Fibroblast of lung (primary cell): ENCODE measurements at regions not wholly inside any gene's neighbourhood (a gene's known extent, or its start where the extent isn't known, plus 50 kb on each side); places are given as distances from the start of the nearest gene placed in this dataset.

Experiments used
- DNase-seq, 2 donors: peaks; one replicate each; pipeline versions ENCODE4 v3.0.0 to v3.0.0-alpha.2; 2010; ENCODE audit warnings: low read depth in 2 of 2
- H2AFZ ChIP-seq: 2 replicates; pipeline ENCODE4 v1.5.1; 2012; ENCODE audit warnings: low read length, control low read depth, inconsistent platforms
- H3K27ac ChIP-seq: 2 replicates; pipeline ENCODE4 v1.5.1; 2011; ENCODE audit warnings: low read length, control low read depth; ENCODE audit not compliant: insufficient read depth
- H3K27me3 ChIP-seq: 2 replicates; pipeline ENCODE4 v1.5.1; 2011; ENCODE audit warnings: mild to moderate bottlenecking, low read length; ENCODE audit not compliant: control insufficient read depth, insufficient read depth
- H3K36me3 ChIP-seq: 2 replicates; pipeline ENCODE4 v1.5.1; 2011; ENCODE audit warnings: low read length; ENCODE audit not compliant: control insufficient read depth, insufficient read depth
- H3K4me1 ChIP-seq: 2 replicates; pipeline ENCODE4 v1.5.1; 2011; ENCODE audit warnings: low read length; ENCODE audit not compliant: control insufficient read depth, insufficient read depth; ENCODE audit errors: extremely low read depth
- H3K4me2 ChIP-seq: 2 replicates; pipeline ENCODE4 v1.5.1; 2011; ENCODE audit warnings: low read length, control low read depth; ENCODE audit not compliant: insufficient read depth; ENCODE audit errors: extremely low read depth
- H3K4me3 ChIP-seq, 4 experiments: fragments of 200-600 bp in 1 of 4; sonication (generic) in 1 of 4; replicated peaks in 1 of 4; 2 replicates each; pipeline ENCODE4 v1.5.1; 2011 to 2016; ENCODE audit warnings: low read length in 4 of 4, low read depth in 3 of 4, mild to moderate bottlenecking in 3 of 4, control low read depth in 2 of 4, inconsistent platforms in 1 of 4, mixed read lengths in 1 of 4; ENCODE audit not compliant: insufficient read depth in 1 of 4; ENCODE audit errors: control extremely low read depth in 1 of 4
- H3K79me2 ChIP-seq: 2 replicates; pipeline ENCODE4 v1.5.1; 2012; ENCODE audit warnings: mild to moderate bottlenecking, low read length, inconsistent platforms; ENCODE audit not compliant: control insufficient read depth, insufficient read depth
- H3K9ac ChIP-seq: 2 replicates; pipeline ENCODE4 v1.5.1; 2011; ENCODE audit warnings: mild to moderate bottlenecking, low read length, control low read depth; ENCODE audit not compliant: insufficient read depth
- H3K9me3 ChIP-seq: 2 replicates; pipeline ENCODE4 v1.5.1; 2012; ENCODE audit warnings: low read depth, low read length; ENCODE audit not compliant: control insufficient read depth, insufficient read depth
- H4K20me1 ChIP-seq: 2 replicates; pipeline ENCODE4 v1.5.1; 2011; ENCODE audit warnings: low read length; ENCODE audit not compliant: control insufficient read depth, insufficient read depth; ENCODE audit errors: extremely low read depth
- EZH2 ChIP-seq: IDR thresholded peaks from 2 replicates; pipeline ENCODE4 v1.5.1; 2012; ENCODE audit warnings: low read length, control low read depth, mild to moderate bottlenecking; ENCODE audit errors: missing control alignments
- TF ChIP-seq, protein P1 (sequence below), 2 donors: IDR thresholded peaks in 1 of 2; conservative IDR thresholded peaks in 1 of 2; 1 replicate in 1 of 2; 2 replicates in 1 of 2; pipeline ENCODE4 v1.5.1; 2011 to 2012; ENCODE audit warnings: low read length in 2 of 2, control low read depth in 1 of 2, inconsistent platforms in 1 of 2, low read depth in 1 of 2, mild to moderate bottlenecking in 1 of 2

DNA sequence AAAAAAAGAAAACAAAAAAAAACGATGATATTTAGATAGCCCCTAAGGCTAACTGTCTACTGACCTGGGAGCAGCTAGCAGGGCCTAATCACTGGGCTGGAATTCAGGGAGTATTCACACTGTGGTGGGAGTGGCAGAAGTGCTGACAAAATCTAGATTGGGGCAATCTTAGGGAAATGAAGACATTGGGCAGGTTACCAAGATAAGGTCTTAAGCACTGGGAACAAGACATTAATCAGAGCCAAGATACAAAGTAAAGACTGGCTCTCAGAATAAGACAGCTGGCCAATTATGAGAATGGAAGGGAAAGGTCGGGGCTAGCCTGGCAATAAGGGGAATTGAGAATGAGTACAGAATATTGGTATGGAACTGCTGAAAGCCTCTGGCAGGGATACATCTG, 100.2 kb upstream of the GRIA3 start:
- peak in 1 of 2 donors; percentile 69 for DNase-seq
- H3K36me3 ChIP-seq: no peaks in the 10 kb centered on the region
- H3K4me1 ChIP-seq: no peaks in the 10 kb centered on the region
- no peak overlapping the region for H3K9ac ChIP-seq
- no peaks in the 10 kb centered on the region for H3K27me3 ChIP-seq
- no peak overlapping the region for H2AFZ ChIP-seq
- no peaks in the 10 kb centered on the region for H3K9me3 ChIP-seq
- no peaks in the 10 kb centered on the region for H3K79me2 ChIP-seq
- no peak overlapping the region for H3K4me3 ChIP-seq
- no peak overlapping the region for H3K27ac ChIP-seq
- no peaks in the 10 kb centered on the region for H4K20me1 ChIP-seq
- H3K4me2 ChIP-seq: no peak overlapping the region
- TF ChIP-seq, protein P1, sequence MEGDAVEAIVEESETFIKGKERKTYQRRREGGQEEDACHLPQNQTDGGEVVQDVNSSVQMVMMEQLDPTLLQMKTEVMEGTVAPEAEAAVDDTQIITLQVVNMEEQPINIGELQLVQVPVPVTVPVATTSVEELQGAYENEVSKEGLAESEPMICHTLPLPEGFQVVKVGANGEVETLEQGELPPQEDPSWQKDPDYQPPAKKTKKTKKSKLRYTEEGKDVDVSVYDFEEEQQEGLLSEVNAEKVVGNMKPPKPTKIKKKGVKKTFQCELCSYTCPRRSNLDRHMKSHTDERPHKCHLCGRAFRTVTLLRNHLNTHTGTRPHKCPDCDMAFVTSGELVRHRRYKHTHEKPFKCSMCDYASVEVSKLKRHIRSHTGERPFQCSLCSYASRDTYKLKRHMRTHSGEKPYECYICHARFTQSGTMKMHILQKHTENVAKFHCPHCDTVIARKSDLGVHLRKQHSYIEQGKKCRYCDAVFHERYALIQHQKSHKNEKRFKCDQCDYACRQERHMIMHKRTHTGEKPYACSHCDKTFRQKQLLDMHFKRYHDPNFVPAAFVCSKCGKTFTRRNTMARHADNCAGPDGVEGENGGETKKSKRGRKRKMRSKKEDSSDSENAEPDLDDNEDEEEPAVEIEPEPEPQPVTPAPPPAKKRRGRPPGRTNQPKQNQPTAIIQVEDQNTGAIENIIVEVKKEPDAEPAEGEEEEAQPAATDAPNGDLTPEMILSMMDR (conservative IDR thresholded peaks at IDR 0.05 in 1 of 2, IDR thresholded peaks at IDR 0.05 in 1 of 2; ENCODE audit: low read depth in 1 of 2, low read length in 2 of 2): no peak
- no peak for TF ChIP-seq EZH2

DNA sequence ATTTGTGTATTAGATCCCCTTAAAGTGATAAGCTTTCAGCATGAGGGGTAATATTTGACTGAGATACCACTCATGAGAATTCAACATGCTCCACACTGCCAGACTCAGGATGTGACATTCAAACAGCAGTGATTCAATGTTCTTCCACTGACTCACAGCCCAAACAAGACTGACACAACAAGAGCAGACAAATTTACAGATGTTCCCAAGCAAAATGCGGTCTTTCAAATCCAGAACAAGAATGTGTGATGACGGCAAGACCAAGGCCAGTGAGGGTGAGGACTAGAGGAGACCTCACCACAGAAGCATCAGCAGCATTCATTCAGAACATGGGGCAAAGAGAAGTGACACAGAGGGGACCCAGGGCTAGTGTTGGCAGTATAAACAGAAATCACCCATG, 99.3 kb upstream of the GRIA3 start:
- TF ChIP-seq, protein P1 (conservative IDR thresholded peaks at IDR 0.05 in 1 of 2, IDR thresholded peaks at IDR 0.05 in 1 of 2; ENCODE audit: low read depth in 1 of 2, low read length in 2 of 2): no peak
- no peak for TF ChIP-seq EZH2
- Histone ChIP-seq H4K20me1 (no peaks in the 10 kb centered on the region), H3K27ac (no peak overlapping the region), H3K4me2 (no peak overlapping the region), H3K79me2 (no peaks in the 10 kb centered on the region), H3K9me3 (no peaks in the 10 kb centered on the region), H3K4me1 (no peaks in the 10 kb centered on the region), H3K4me3 (no peak overlapping the region), H2AFZ (no peak overlapping the region), H3K9ac (no peak overlapping the region), H3K27me3 (no peaks in the 10 kb centered on the region), H3K36me3 (no peaks in the 10 kb centered on the region)
- peak in 1 of 2 donors; percentile 89 for DNase-seq

DNA sequence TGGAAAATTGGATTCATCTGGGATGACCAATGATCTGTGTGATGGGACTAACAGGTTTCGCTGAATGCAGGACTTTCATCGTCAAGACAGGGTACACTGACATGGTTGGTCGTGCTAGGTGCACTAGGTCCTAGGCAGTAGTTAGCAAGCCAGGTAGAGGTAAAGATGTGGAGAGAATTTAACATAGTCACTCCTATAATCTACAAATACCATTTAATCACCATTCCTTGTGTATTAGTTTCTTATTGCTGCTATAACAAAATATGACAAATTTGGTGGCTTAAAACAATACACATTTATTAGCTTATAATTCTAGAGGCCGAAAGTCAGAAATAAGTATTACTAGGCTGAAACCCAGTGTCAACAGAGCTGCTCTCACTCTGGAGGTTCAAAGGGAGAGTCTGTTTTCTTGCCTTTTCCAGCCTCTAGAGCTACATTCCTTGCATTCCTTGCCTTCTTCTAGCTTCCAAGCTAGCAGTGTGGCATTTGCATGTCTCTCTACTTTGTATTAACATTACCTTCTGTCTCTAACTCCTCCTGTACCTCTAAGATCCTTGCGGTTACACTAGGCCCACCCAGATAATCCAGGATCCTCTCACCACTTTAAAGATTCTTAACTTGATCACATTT, 98.7 kb upstream of the GRIA3 start:
- DNase-seq: peak in 1 of 2 donors; percentile 46
- Histone ChIP-seq H3K79me2 (no peaks in the 10 kb centered on the region), H3K9me3 (no peaks in the 10 kb centered on the region), H3K27me3 (no peaks in the 10 kb centered on the region), H4K20me1 (no peaks in the 10 kb centered on the region), H3K4me3 (no peak overlapping the region), H3K9ac (no peak overlapping the region), H3K4me2 (no peak overlapping the region), H3K27ac (no peak overlapping the region), H3K36me3 (no peaks in the 10 kb centered on the region), H3K4me1 (no peaks in the 10 kb centered on the region), H2AFZ (no peak overlapping the region)
- no peak for TF ChIP-seq EZH2
- TF ChIP-seq, protein P1 (conservative IDR thresholded peaks at IDR 0.05 in 1 of 2, IDR thresholded peaks at IDR 0.05 in 1 of 2; ENCODE audit: low read depth in 1 of 2, low read length in 2 of 2): no peak
